Gastrocnemius medialis (tissue), 4 donors: ENCODE measurements at regions not wholly inside any gene's neighbourhood (a gene's known extent, or its start where the extent isn't known, plus 50 kb on each side); places are given as distances from the start of the nearest gene placed in this dataset.

Source experiments
- ATAC-seq, 2 donors: fragments of 150-250 bp; one replicate each; pipeline ENCODE4 v1.9.1; 2016
- DNase-seq, 2 donors: peaks; one replicate each; pipeline ENCODE4 v3.0.0-alpha.2; 2019
- H3K27ac ChIP-seq, 4 donors: fragments of 200-600 bp; sonication (generic); 1 replicate in 1 of 4; 2 replicates in 3 of 4; pipeline ENCODE4 v1.5.1; 2016 to 2018; ENCODE audit warnings: mild to moderate bottlenecking in 2 of 4, moderate library complexity in 1 of 4
- H3K27me3 ChIP-seq, 3 donors: fragments of 200-600 bp; sonication (generic) in 2 of 3; 1 replicate in 1 of 3; 2 replicates in 2 of 3; pipeline versions ENCODE4 v1.5.1 to v1.6.0; 2016 to 2019; ENCODE audit warnings: mild to moderate bottlenecking in 1 of 3, moderate library complexity in 1 of 3
- H3K36me3 ChIP-seq, 2 donors: fragments of 200-600 bp; sonication (generic) in 1 of 2; one replicate each; pipeline ENCODE4 v1.5.1; 2017 to 2018
- H3K4me1 ChIP-seq, 2 donors: fragments of 200-600 bp; sonication (generic) in 1 of 2; one replicate each; pipeline ENCODE4 v1.5.1; 2016 to 2017; ENCODE audit warnings: mild to moderate bottlenecking in 2 of 2
- H3K4me3 ChIP-seq, 4 donors: fragments of 200-600 bp; sonication (generic) in 3 of 4; 1 replicate in 1 of 4; 2 replicates in 3 of 4; pipeline ENCODE4 v1.5.1; 2016 to 2019; ENCODE audit warnings: mild to moderate bottlenecking in 2 of 4
- H3K9me3 ChIP-seq, 3 donors: fragments of 200-600 bp; sonication (generic) in 2 of 3; 1 replicate in 1 of 3; 2 replicates in 2 of 3; pipeline ENCODE4 v1.5.1; 2016 to 2019
- CTCF ChIP-seq, 5 experiments: fragments of 450-650 bp in 3 of 5; fragments of 200-600 bp in 2 of 5; sonication (generic) in 2 of 5; IDR thresholded peaks in 4 of 5; conservative IDR thresholded peaks in 1 of 5; 1 replicate in 4 of 5; 2 replicates in 1 of 5; pipeline ENCODE4 v1.5.1; 2016 to 2019; ENCODE audit warnings: antibody characterized with exemption in 5 of 5, mild to moderate bottlenecking in 3 of 5, moderate library complexity in 3 of 5
- POLR2A ChIP-seq, 2 donors: fragments of 450-650 bp; IDR thresholded peaks; one replicate each; pipeline ENCODE4 v1.6.1; 2017; ENCODE audit warnings: antibody characterized with exemption in 2 of 2, mild to moderate bottlenecking in 2 of 2, moderate library complexity in 2 of 2
- in situ Hi-C, 4 donors: fragments of 200-750 bp; cut with MboI; loops; one replicate each; pipeline versions ENCODE4 v1.15.0 to v1.8.0; 2017; ENCODE audit warnings: low sequenced_read_pairs in 4 of 4
- intact Hi-C: fragments of 100-400 bp; cut with DNase I; formaldehyde crosslinking; loops from one replicate; pipeline ENCODE4 v1.15.1; 2023; ENCODE audit warnings: low total_unique reads

GRCh38 chr9:89723469-89724100 is 118.8 kb downstream of the GADD45G start:
- Histone ChIP-seq H3K9me3 (no peaks in the 10 kb centered on the region), H3K4me3 (no peak overlapping the region), H3K36me3 (no peaks in the 10 kb centered on the region), H3K27ac (no peak overlapping the region), H3K4me1 (peaks cover 4 to 20% of the 10 kb centered on the region in 2 donors), H3K27me3 (no peaks in the 10 kb centered on the region)
- DNase-seq (no peak), ATAC-seq (no peak)
- intact Hi-C loops, result no loop called here
- no peak for TF ChIP-seq CTCF (IDR thresholded peaks at IDR 0.05 in 4 of 5, conservative IDR thresholded peaks at IDR 0.05 in 1 of 5)
- no peak for TF ChIP-seq POLR2A (IDR thresholded peaks at IDR 0.05)
- in situ Hi-C loops, result no loop called here

- Histone ChIP-seq H3K4me3 (no peak overlapping the region), H3K9me3 (no peaks in the 10 kb centered on the region), H3K36me3 (no peaks in the 10 kb centered on the region), H3K27me3 (no peaks in the 10 kb centered on the region), H3K27ac (no peak overlapping the region), H3K4me1 (peaks cover 4 to 10% of the 10 kb centered on the region in 2 donors)
- in situ Hi-C loops, result no loop called here
- intact Hi-C loops, result no loop called here
- no peak for ATAC-seq
- DNase-seq, result no peak
- TF ChIP-seq CTCF (IDR thresholded peaks at IDR 0.05 in 4 of 5, conservative IDR thresholded peaks at IDR 0.05 in 1 of 5) (no peak), POLR2A (IDR thresholded peaks at IDR 0.05) (no peak)
Observed at GRCh38 chr9:89724659-89725058, 119.8 kb downstream of the GADD45G start.

GRCh38 chr9:89725271-89725670 is 120.5 kb downstream of the GADD45G start:
- DNase-seq (no peak), ATAC-seq (no peak)
- H3K9me3 ChIP-seq, result no peaks in the 10 kb centered on the region
- no peak for TF ChIP-seq POLR2A (IDR thresholded peaks at IDR 0.05)
- no peak for TF ChIP-seq CTCF (IDR thresholded peaks at IDR 0.05 in 4 of 5, conservative IDR thresholded peaks at IDR 0.05 in 1 of 5)
- H3K4me3 ChIP-seq, result no peak overlapping the region
- in situ Hi-C loops, result no loop called here
- no peaks in the 10 kb centered on the region for H3K27me3 ChIP-seq
- no peaks in the 10 kb centered on the region for H3K36me3 ChIP-seq
- H3K27ac ChIP-seq, result no peak overlapping the region
- intact Hi-C loops, result no loop called here
- peaks cover 4 to 10% of the 10 kb centered on the region in 2 donors for H3K4me1 ChIP-seq

- intact Hi-C loops, result no loop called here
- ATAC-seq, result no peak
- Histone ChIP-seq H3K9me3 (no peaks in the 10 kb centered on the region), H3K4me1 (peaks cover 19 to 21% of the 10 kb centered on the region in 2 donors), H3K36me3 (no peaks in the 10 kb centered on the region), H3K4me3 (no peak overlapping the region), H3K27me3 (no peaks in the 10 kb centered on the region), H3K27ac (no peak overlapping the region)
- no peak for DNase-seq
- in situ Hi-C loops, result no loop called here
- TF ChIP-seq CTCF (IDR thresholded peaks at IDR 0.05 in 4 of 5, conservative IDR thresholded peaks at IDR 0.05 in 1 of 5), result no peak
- no peak for TF ChIP-seq POLR2A (IDR thresholded peaks at IDR 0.05)
Observed at GRCh38 chr9:89729954-89730530, 125.2 kb downstream of the GADD45G start.
